Endothelial cell of umbilical vein (primary cell): ENCODE measurements at regions not wholly inside any gene's neighbourhood (a gene's known extent, or its start where the extent isn't known, plus 50 kb on each side); places are given as distances from the start of the nearest gene placed in this dataset.

Experiments used
- BruUV-seq: library from RNA; stranded (reverse); fragments of 400-500 nt; replicated peaks from 2 replicates; lab custom pipeline; 2021; lab: Mats Ljungman, UMichigan
- CTCF ChIA-PET: fragments of 300-600, 350-600 bp; sonication (Branson Sonifier 250); formaldehyde crosslinking; loops from one replicate; lab custom pipeline; 2021; ENCODE audit warnings: antibody characterized with exemption, inconsistent platforms; lab: Charles Lee
- POLR2A ChIA-PET: fragments of 300-600, 350-600 bp; sonication (Branson Sonifier 250); formaldehyde crosslinking; loops from one replicate; lab custom pipeline; 2021; ENCODE audit warnings: antibody characterized with exemption, inconsistent platforms; lab: Charles Lee
- DNase-seq: peaks from one replicate; pipeline ENCODE4 v3.0.0-alpha.2; 2011; ENCODE audit warnings: low read depth, low spot score
- FAIRE-seq: peaks from 2 replicates; lab custom pipeline; 2011; peaks lifted over from hg19 to GRCh38; lab: Jason Lieb, UNC
- H2AFZ ChIP-seq: 2 replicates; pipeline ENCODE4 v1.6.0; 2012; ENCODE audit warnings: low read depth, low read length, control low read depth, inconsistent platforms
- H3K27ac ChIP-seq: 2 replicates; pipeline ENCODE4 v1.5.1; 2011; ENCODE audit warnings: low read depth, mild to moderate bottlenecking, control low read depth, low read length, moderate library complexity; ENCODE audit not compliant: insufficient read depth
- H3K27me3 ChIP-seq, 2 experiments: 2 replicates each; pipeline versions ENCODE4 v1.6.0 to v1.6.1; 2011; ENCODE audit warnings: low read length in 2 of 2, mixed read lengths in 1 of 2; ENCODE audit not compliant: control insufficient read depth in 2 of 2, insufficient read depth in 2 of 2
- H3K36me3 ChIP-seq, 2 experiments: 2 replicates in 1 of 2; 3 replicates in 1 of 2; pipeline ENCODE4 v1.5.1; 2011; ENCODE audit warnings: low read length in 2 of 2, mild to moderate bottlenecking in 1 of 2, moderate library complexity in 1 of 2; ENCODE audit not compliant: control insufficient read depth in 2 of 2, insufficient read depth in 2 of 2; ENCODE audit errors: extremely low read depth in 1 of 2
- H3K4me1 ChIP-seq: 3 replicates; pipeline ENCODE4 v1.5.1; 2011; ENCODE audit warnings: mild to moderate bottlenecking, low read length; ENCODE audit not compliant: control insufficient read depth, insufficient read depth; ENCODE audit errors: extremely low read depth
- H3K4me2 ChIP-seq: 2 replicates; pipeline ENCODE4 v1.6.1; 2011; ENCODE audit warnings: low read length, control low read depth, mixed read lengths; ENCODE audit not compliant: insufficient read depth
- H3K4me3 ChIP-seq, 3 experiments: fragments of 200-600 bp in 1 of 3; sonication (generic), shearing (Covaris generic) in 1 of 3; replicated peaks in 1 of 3; 2 replicates each; pipeline ENCODE4 v1.5.1; 2011 to 2016; ENCODE audit warnings: control low read depth in 3 of 3, low read length in 3 of 3, mild to moderate bottlenecking in 2 of 3, inconsistent platforms in 1 of 3, low read depth in 1 of 3, moderate library complexity in 1 of 3; ENCODE audit not compliant: insufficient read depth in 1 of 3
- H3K79me2 ChIP-seq: 2 replicates; pipeline ENCODE4 v1.6.0; 2012; ENCODE audit warnings: low read length, inconsistent platforms; ENCODE audit not compliant: control insufficient read depth, insufficient read depth
- H3K9ac ChIP-seq: replicated peaks from 2 replicates; pipeline ENCODE3; 2011; ENCODE audit warnings: low read length, control low read depth; ENCODE audit not compliant: insufficient read depth; ENCODE audit errors: extremely low read depth
- H3K9me1 ChIP-seq: replicated peaks from 3 replicates; pipeline ENCODE4 v1.6.0; 2011; ENCODE audit warnings: mild to moderate bottlenecking, low read length; ENCODE audit not compliant: control insufficient read depth, insufficient read depth; ENCODE audit errors: extremely low read depth
- H3K9me3 ChIP-seq: replicated peaks from 2 replicates; pipeline ENCODE4 v1.5.1; 2012; ENCODE audit warnings: low read length, inconsistent platforms; ENCODE audit not compliant: control insufficient read depth, insufficient read depth
- H4K20me1 ChIP-seq: replicated peaks from 2 replicates; pipeline ENCODE3; 2011; ENCODE audit warnings: mild to moderate bottlenecking, low read length; ENCODE audit not compliant: control insufficient read depth, insufficient read depth; ENCODE audit errors: extremely low read depth
- CTCF ChIP-seq, 2 donors: IDR thresholded peaks; 1 replicate in 1 of 2; 2 replicates in 1 of 2; pipeline ENCODE4 v1.5.1; 2011; ENCODE audit warnings: low read length in 2 of 2, mild to moderate bottlenecking in 2 of 2, moderate library complexity in 2 of 2, control low read depth in 1 of 2, inconsistent platforms in 1 of 2, low read depth in 1 of 2; ENCODE audit not compliant: insufficient read depth in 1 of 2; ENCODE audit errors: extremely low read depth in 1 of 2
- EZH2 ChIP-seq: IDR thresholded peaks from 2 replicates; pipeline ENCODE4 v1.6.1; 2012; ENCODE audit warnings: borderline replicate concordance, low read depth, mild to moderate bottlenecking, moderate library complexity, low read length, inconsistent platforms; ENCODE audit not compliant: severe bottlenecking
- FOS ChIP-seq: IDR thresholded peaks from 2 replicates; pipeline ENCODE4 v1.6.1; 2011; ENCODE audit warnings: mild to moderate bottlenecking, low read length, moderate library complexity, borderline replicate concordance; ENCODE audit not compliant: insufficient read depth
- GATA2 ChIP-seq: IDR thresholded peaks from 2 replicates; pipeline ENCODE4 v1.7.0; 2011; ENCODE audit warnings: low read depth, mild to moderate bottlenecking, moderate library complexity, mixed read lengths, low read length; ENCODE audit not compliant: insufficient read length, insufficient read depth
- JUN ChIP-seq: IDR thresholded peaks from 2 replicates; pipeline ENCODE4 v1.6.1; 2011; ENCODE audit warnings: borderline replicate concordance, low read depth; ENCODE audit not compliant: insufficient read length, insufficient read depth
- MAX ChIP-seq: IDR thresholded peaks from 2 replicates; pipeline ENCODE4 v1.6.1; 2011; ENCODE audit not compliant: insufficient read depth, insufficient read length
- MYC ChIP-seq: IDR thresholded peaks from one replicate; pipeline ENCODE4 v1.6.1; 2011; ENCODE audit warnings: mild to moderate bottlenecking, low read depth, low read length
- POLR2A ChIP-seq: IDR thresholded peaks from 2 replicates; pipeline ENCODE4 v1.6.1; 2012; ENCODE audit warnings: low read depth, mild to moderate bottlenecking, control low read depth, low read length
- POLR2AphosphoS5 ChIP-seq: IDR thresholded peaks from 2 replicates; pipeline ENCODE4 v1.6.1; 2012; ENCODE audit warnings: low read depth, mild to moderate bottlenecking, control low read depth, low read length, moderate library complexity; ENCODE audit not compliant: insufficient read depth
- dilution Hi-C: fragments of 300-500 bp; cut with MboI; formaldehyde crosslinking; loops from one replicate; pipeline ENCODE4 v1.15.0; 2019; ENCODE audit warnings: low sequenced_read_pairs; ENCODE audit not compliant: extremely low pct_ligation_motif_present
- intact Hi-C: fragments of 100-400 bp; cut with micrococcal nuclease; formaldehyde crosslinking; loops from one replicate; pipeline ENCODE4 v1.10.0; 2022

DNA sequence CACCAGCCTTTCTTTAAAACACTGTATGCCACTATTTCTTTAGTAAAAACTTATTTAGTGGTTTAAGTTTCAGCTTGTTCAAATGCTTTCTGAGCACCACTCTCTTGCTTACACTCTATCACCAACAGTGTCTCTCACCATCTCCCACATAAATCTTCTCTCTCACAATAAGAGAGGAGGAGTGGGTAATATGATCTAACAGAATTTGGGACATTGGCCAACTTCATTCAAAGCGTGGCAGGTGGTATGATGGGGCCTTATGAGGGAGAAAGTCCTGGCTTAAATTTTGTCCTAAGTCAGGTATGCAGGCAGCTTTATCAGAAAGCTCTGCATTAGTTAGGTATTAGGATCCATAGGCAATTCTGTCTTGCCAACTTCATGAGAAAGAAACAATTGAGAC lies 1132.5 kb downstream of the TUSC7 start:
- ChIA-PET POLR2A (no interaction called here), CTCF (interaction anchor here (0.9 kb wide), 1 partner anchor 14 kb away, joined by 3 read pairs; no protein-coding TSS in a partner anchor)
- no peak for TF ChIP-seq MYC
- TF ChIP-seq POLR2A = no peak
- TF ChIP-seq CTCF (IDR thresholded peaks at IDR 0.05; ENCODE audit: extremely low read depth in 1 of 2, insufficient read depth in 1 of 2, low read depth in 1 of 2, low read length in 2 of 2) = no peak
- no peak for TF ChIP-seq FOS
- no peak for TF ChIP-seq EZH2
- TF ChIP-seq GATA2 = no peak
- no peak for TF ChIP-seq MAX
- no peak for TF ChIP-seq POLR2AphosphoS5
- no peak for TF ChIP-seq JUN
- dilution Hi-C loops = no loop called here
- H3K9ac ChIP-seq = no peak overlapping the region
- H3K4me2 ChIP-seq = no peak overlapping the region
- H3K36me3 ChIP-seq = no peaks in the 10 kb centered on the region
- H3K4me1 ChIP-seq = no peaks in the 10 kb centered on the region
- H3K27me3 ChIP-seq = no peaks in the 10 kb centered on the region
- no peaks in the 10 kb centered on the region for H3K9me1 ChIP-seq
- FAIRE-seq = no peak
- no peak overlapping the region for H3K4me3 ChIP-seq
- H3K9me3 ChIP-seq = no peaks in the 10 kb centered on the region
- H2AFZ ChIP-seq = no peak overlapping the region
- BruUV-seq = no TSS peak
- DNase-seq = no peak
- H3K27ac ChIP-seq = no peak overlapping the region
- intact Hi-C loops = no loop called here
- H4K20me1 ChIP-seq = no peaks in the 10 kb centered on the region
- H3K79me2 ChIP-seq = no peaks in the 10 kb centered on the region
